Glomerular visceral epithelial cell (primary cell): ENCODE measurements at regions not wholly inside any gene's neighbourhood (a gene's known extent, or its start where the extent isn't known, plus 50 kb on each side); places are given as distances from the start of the nearest gene placed in this dataset.
"Not testable (repeated sequence)": the region's sequence is repeated elsewhere in the genome, so short reads cannot be mapped to it uniquely, and the experiment has no call there.

Source experiments
- DNase-seq: peaks from one replicate; pipeline ENCODE4 v3.0.0-alpha.2; 2016; ENCODE audit errors: extremely low spot score

DNA sequence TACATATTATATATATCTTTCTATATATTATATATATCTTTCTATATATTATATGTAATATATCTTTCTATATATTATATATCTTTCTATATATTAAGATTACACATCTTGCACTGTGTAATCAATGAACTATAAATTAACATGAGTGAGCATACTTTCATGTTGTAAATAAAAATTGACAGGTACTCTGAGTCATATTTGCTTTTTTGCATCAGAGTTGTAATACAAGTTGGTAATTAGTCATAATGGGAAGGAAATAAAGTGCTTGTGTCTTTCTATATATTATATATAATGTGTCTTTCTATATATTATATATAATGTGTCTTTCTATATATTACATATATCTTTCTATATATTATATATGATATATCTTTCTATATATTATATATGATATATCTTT lies 172.5 kb upstream of the MAGI2 start:
- DNase-seq, result not testable (repeated sequence)

DNA sequence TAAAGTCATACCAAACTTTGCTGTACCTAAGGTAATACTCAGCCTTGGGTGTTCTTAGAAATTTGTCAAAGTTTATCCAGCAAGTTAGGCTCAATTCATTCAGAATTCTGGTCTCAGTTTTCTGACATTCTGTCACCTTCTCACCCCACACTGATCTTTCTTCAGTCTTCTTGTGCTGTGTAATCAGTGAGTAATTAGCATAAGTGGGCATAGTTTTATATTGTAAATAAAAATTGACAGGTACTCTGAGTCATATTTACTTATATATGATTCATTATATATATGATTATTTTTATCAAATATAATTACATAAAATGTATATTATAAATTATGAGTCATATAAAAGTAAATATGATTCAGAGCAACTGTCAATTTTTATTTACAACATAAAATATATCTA lies 170.9 kb upstream of the MAGI2 start:
- DNase-seq, result no peak

DNA sequence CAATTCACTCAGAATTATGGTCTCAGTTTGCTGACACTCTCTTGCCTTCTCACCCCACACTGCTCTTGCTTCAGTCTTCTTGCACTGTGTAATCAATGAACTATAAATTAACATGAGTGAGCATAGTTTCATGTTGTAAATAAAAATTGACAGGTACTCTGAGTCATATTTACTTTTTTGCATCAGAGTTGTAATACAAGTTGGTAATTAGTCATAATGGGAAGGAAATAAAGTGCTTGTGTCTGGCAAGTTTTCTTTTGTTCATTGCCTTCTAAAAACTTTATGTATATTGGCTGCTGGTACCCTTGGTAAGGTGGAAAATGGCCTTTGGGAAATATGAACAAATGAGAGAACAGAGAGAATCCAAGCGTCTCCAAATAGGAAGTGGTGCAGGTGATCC lies 169.3 kb upstream of the MAGI2 start:
- DNase-seq, result no peak

DNA sequence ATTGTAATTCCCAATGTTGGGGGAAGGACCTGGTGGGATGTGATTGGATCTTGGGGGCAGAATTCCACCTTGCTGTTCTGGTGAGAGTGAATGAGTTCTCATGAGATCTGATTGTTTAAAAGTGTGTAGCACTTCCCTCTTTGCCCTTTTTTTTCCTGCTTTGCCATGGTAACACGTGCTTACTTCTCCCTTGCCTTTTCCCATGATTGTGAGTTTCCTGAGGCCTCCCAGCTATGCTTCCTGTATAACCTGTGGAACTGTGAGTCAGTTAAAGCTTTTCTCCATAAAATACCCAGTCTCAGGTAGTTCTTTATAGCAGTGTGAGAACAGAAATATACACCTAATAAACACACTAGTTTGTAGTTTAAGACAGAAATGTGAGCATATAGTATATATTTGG lies 166.8 kb upstream of the MAGI2 start:
- DNase-seq, result no peak

DNA sequence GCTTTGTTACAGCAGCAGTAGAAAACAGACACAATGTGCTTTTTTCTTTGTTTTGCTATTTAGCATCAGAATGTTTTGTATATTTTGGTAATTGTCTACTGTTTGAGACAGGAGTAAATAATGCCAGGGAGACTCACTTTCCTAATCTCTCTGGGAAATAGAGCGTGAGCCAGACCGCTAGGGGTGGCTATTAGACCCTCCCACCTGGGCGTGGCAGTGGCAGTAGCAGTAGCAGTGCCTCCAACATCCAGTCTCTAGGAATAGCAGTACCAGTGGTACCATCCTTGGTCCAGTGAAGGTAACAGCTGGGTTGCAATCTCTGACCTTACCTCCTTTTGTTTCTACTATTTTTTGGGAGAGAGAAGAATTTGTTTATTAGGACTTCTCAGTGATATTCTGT lies 165.7 kb upstream of the MAGI2 start:
- DNase-seq, result no peak

DNA sequence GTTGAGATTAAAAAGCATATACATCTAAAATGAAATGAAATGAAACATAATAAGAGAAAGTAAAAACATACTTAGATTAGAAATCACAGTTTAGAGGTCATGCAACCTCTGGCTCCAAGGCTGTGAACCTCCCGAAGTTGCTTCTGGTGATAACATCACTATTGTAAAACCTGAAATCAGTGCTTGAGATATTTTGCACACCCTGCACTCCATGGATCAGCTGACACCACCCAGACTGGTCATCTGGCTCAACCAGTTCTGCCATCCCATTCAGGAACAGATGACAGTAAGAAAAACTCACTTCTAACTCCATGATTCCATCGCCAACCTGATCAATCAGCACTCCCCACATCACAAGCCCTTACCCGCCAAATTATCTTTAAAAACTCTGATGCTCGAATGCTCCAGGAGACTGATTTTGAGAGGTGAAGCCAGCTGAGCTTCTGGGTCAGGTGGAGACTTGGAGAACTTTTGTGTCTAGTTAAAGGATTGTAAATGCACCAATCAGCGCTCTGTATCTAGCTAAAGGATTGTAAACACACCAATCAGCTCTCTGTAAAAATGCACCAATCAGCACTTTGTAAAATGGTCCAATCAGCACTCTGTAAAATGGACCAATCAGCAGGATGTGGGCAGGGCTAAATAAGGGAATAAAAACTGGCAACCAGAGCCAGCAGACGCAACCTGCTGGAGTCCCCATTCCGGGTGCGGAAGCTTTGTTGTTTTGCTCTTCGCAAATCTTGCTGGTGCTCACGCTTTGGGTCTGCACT lies 162.6 kb upstream of the MAGI2 start:
- DNase-seq, result no peak

DNA sequence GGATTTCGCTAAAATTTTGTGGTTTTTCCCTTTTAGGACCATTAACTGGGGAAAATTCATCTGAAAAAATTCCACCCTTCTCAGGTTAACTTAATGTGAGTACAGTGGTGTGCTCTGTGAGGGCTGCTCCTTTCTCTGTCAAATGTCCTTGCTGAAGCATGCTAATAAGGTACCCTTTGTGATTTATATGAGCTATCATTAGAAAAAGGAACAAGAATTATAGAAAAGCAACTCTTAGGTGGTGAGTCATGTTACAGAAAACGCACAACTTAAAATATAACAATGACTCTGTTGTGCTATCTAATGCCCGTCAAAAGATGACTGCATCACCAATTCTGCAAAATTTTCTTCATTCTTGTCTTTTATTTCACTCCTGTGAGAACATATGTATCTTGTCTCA lies 162.0 kb upstream of the MAGI2 start:
- DNase-seq, result no peak

DNA sequence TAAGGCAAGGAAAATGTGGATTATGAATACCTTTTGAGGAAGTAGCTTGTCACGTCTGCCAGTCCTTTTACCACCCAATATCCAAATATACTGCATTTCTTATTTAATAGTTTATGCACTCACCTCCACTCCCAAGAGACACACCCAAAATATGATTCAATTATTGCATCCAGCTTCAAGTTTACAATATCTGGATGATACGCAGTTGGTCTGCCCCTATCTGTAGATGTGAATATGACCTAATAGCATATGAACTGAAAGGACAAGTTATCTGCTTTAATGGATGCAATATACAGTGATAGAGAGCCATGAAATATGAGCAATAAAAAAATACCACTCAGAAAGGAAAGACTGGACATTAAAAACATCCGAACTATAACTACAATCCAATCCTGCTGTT lies 159.4 kb upstream of the MAGI2 start:
- no peak for DNase-seq

DNA sequence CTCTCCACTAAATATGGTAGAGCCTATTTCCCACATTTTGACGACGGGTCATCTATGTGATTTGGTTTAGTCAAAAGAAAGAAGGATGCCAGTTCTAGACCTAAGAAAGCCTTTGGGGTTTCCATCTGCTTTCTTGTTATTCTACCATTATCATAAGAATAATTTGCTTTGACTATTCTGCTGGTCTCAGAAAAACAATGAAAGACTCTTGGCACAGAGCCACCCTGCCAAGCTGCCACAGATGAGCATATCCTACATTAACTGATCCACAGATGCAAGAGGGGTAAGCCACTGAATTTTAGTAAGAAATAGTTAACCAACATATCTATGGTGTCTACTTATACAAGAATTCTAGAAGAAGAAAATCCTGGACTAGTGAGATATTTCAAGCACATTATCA lies 158.6 kb upstream of the MAGI2 start:
- no peak for DNase-seq

DNA sequence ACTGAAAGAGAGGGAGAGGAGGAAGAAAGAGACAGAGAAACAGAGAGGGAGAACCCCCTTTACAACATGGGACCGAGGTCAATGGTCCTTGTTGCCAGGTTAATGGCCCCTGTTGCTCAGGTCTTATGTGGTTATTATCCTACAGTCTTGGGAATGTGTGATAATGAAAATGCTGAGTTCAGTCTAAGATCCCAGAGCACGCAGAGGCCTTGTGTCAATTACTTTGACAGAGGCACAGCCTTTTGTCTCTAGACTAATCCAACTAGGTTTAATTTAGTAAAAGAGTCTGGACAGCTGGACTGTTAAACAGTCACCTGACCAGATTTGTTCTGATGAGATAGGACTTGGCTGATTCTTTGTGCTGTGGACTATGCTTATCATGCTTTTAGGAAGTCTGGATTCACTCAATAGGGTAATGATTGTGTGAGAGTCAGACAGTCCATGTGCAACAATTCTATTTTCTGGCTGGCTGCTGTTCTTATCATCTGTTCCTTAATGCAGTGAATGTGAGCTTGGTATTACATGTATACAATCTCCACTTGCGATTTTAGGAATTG lies 157.4 kb upstream of the MAGI2 start:
- no peak for DNase-seq

DNA sequence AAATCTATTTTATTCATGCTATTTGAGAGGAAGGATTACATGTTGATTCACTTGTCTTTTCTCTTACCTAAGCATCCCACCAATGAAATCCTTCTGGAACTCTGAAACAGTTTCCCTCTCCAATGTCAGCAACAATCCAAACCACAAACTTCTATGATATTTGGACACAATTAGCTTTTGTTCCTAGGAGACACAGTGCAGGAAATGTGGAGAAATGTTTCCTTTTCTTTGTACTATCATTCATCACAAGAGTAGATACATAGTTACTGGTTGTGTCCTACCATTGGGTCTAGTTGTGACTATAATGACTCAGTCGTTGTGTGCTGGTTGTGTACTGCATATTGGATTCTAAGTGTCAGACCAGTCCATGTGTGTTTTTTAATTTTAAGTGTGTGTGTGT lies 156.8 kb upstream of the MAGI2 start:
- no peak for DNase-seq

DNA sequence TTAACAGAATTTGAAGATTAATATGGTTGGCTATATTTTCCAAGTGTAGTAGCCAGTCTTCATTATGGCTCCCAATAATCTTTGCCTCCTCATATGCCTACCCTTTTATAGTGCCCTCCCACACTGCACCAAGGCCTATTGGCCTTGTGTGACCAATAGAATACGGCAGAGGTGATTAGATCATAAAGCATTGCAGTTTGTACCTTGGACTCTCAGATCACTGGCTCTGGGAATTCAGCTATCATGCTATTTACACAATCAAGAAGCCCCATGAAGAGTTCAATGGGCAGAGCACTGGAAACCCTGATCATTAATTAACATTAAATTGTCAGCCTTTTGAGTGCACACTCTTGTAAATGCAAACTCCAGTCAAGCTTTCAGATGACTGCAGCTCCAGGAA lies 154.5 kb upstream of the MAGI2 start:
- no peak for DNase-seq

DNA sequence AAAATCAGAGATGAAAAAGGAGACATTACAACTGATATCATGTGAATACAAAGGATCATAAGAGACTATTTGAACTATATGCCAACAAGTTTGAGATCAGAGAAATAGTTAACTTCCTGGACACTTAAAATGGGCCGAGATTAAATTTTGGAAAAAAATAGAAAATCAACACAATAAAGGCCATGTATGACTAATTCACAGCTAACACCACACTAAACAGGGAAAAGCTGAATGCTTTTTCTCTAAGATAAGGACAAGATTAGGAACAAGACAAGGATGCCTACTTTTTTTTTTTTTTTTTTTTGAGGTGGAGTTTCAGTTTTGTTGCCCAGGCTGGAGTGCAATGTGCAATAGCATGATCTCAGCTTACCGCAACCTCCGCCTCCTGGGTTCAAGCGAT lies 151.4 kb upstream of the MAGI2 start:
- no peak for DNase-seq

DNA sequence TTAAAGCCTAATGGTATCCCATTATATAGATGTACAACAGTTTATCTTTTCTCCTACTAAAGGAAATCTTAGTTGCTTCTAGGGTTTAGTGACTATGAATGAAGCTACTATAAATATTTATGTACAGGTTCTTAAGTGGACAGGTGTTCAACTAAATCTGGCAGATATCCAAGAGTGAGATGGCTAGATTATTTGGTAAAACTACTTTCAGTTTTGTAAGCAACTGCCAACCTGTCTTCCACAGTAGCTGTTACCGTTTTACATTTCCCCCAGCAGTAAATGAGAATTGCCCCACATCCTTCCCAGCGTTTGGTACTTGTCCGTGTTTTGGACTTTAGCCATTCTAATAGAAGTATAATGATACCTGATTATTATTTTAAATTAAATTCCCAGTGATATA lies 144.9 kb upstream of the MAGI2 start:
- no peak for DNase-seq

DNA sequence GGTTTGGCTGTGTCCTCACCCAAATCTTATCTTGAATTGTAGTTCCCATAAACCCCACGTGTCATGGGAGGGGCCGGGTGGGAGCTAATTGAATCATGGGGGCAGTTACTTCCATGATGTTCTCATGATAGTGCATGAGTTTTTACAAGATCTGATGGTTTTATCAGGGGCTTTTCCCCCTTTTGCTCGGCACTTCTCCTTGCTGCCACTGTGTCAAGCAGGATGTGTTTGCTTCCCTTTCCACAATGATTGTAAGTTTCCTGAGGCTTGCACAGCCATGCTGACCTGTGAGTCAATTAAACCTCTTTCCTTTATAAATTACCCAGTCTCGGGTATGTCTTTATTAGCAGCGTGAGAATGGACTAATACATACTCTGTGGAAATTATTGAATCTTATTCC lies 141.2 kb upstream of the MAGI2 start:
- not testable (repeated sequence) for DNase-seq

DNA sequence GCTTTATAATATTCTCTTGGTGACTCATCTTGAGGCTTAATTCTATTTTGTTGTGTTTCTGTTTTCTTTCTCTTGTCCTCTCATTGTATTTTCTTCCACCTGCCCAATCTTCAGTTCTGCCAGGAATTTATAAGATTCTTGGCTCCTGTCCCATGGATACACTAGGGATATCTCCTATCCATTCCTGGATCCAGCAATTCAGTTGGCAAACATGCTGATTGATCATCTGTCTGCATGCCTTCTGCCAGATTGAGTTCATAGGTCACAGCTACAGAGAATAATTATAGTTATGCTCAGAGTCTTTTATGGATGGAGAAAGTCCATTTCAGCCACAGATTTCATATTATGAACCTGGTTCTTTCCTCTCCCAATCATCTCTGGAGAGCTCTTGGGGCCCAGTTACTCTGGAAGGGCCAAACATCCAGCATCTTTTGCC lies 140.4 kb upstream of the MAGI2 start:
- DNase-seq, result no peak

DNA sequence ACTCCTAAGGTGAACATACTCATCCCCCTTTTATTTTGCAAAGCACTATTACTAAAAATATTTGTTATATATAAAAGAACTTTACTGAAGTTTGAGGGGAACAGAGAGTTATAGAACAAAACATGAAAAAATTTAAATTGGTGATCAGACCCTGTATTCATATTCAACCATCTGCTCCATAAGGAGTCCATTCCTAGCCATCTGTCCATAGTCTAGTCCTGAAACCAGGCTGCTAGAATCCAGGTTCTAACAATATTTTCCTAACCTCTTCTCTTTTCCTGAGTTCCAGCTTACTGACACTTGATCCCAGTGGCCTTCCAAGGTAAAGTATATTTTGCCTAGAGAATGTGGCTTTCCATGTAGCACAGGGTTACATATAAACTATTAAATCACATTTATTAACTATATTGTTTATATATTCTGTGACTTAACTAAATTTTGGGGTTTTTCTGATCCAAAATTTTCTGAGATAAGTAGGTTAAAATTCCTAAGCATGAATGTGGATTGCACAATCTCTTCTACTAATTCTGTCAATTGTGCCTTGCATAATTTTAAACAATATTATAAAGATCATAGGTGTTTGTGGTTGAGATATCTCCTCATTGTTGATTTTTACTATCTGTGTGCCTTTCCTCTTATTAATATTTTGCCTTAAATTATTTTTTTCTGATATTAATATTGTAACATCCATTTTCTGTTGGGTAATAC lies 137.6 kb upstream of the MAGI2 start:
- no peak for DNase-seq

DNA sequence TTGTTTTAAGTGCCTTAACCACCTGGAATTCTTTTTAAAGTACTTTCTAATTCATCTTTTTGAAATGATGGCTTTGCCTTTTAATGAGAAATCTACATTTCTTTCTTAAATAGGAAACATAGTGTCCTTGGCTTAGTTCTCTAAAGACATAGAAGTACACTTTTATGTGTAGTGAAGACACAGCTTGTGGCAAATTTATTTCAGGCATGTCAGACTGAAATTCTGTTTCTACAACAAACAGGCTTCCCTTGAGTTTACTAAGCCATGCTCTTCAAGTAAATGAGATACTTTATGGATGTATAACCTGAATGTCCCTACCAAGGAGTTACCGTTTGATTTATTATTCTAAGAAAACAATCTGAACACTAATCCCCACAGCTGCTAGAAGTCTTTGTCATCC lies 136.9 kb upstream of the MAGI2 start:
- DNase-seq, result no peak

DNA sequence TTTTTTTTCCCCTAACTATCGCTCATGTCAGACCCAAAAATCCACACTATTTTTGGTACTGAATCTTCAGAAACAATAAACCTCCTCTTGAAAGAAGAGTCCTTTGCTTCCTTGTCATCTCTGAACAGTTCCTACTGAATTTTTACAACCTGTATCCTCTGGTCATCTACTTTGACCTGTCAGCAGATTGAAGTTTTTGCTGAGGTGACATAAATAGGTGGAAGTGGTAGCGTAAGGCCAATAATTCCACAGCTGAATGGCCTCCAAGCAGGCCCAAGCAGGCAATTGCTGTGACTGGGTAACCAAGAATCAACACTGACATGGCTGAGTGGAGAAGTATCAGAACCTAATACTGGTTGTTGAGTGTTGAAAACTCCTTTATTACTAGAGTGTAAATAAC lies 117.4 kb upstream of the MAGI2 start:
- no peak for DNase-seq

DNA sequence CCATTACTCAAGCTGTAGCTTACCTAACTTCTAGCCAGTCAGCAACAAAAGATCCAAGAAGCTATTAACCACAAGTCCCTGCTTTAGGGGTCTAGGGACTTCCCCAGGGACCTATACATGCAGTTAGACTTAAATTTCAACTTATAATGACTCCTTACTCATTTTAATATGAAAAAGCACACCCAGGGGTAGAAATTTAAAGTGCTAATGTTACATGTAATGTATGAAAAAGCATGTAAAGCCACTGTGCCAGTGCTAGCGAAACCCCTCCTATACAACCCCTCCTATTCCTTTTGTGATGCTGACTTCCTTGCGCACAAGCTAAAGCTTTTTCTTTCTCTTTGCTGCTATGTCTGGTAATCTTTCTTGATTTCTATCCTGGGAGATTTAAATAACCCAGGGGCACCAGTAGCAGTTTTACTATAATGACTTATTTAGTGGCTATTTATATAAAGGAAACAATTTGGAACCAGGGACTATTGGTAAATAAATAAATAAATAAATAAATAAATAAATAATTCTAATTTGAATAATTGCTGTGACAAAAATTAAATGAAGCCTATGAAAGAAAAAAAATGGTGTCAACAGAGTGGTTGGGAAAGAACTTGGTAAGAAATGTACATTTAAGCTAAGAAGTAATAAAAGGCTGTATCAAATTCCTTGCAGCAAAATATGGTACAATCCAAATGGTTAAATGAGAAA lies 110.5 kb upstream of the MAGI2 start:
- DNase-seq, result no peak

DNA sequence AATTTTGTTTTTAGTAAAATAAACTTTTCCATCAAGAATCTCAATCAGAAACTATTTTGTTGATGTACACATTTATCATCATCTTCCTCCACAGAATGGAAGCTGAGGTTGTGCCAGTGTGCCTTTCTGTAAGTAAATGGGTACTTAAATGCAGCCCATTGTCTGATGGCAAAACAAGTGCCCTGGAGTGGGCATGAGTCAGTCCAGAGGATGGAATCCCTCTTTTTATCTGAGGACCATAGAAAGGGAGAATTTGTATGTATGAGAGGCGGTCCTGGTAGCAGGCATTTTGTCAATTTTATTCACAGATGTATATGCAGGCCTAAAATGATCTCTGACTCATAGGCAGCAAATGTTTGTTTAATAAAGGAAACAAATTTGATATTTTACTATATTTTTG lies 102.1 kb upstream of the MAGI2 start:
- no peak for DNase-seq

DNA sequence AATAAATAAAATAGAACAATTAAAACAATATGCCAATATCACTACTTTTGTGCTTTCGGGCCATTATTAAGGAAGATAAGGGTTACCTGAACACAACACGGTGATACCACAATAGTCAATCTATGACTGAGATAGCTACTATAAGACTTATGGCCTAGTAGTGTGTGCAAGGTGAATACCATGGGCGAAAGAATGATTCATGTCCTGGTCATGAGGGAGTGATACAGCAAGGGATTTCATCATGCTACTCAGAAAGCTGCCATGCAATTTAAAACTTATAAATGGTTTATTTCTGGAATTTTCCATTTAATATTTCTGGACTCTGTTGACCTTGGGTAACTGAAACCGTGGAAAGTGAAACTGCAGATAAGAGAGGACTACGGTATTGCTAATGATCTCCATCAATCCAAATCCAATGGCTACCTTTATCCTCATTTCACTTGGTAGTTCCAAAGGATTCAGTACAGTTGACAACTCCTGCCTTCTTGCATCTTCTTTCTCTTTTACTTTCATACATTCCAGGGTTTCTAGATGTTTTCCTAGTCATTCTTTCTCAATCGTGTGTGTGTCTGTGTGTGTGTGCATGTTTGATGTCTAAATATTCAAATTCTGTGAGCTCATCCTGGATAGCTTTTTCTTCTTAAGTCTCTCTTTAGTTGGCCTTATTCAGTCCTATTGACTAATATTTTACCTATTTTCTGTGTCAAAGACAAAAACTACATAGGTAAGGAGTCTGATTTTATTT lies 100.5 kb upstream of the MAGI2 start:
- no peak for DNase-seq
